Naive thymus-derived CD4-positive, alpha-beta T cell (primary cell): ENCODE measurements at regions not wholly inside any gene's neighbourhood (a gene's known extent, or its start where the extent isn't known, plus 50 kb on each side); places are given as distances from the start of the nearest gene placed in this dataset.

ENCODE experiments used
- ATAC-seq: fragments of 150-1000 bp; cut with Tn5 transposase; 2 replicates; pipeline ENCODE4 v1.10.0; 2021; ENCODE audit warnings: mild to moderate bottlenecking, moderate library complexity
- CTCF ChIA-PET: fragments of 350-600 bp; sonication (Branson Sonifier 250); formaldehyde crosslinking; loops from one replicate; lab custom pipeline; 2021; ENCODE audit warnings: antibody characterized with exemption; lab: Charles Lee
- POLR2A ChIA-PET: fragments of 350-600 bp; sonication (Branson Sonifier 250); formaldehyde crosslinking; loops from one replicate; lab custom pipeline; 2021; ENCODE audit warnings: antibody characterized with exemption, inconsistent platforms; lab: Charles Lee
- DNase-seq, 9 donors: peaks; one replicate each; pipeline versions ENCODE4 v3.0.0 to v3.0.0-alpha.2; 2020 to 2022; ENCODE audit warnings: mixed read lengths in 1 of 9
- H3K27ac ChIP-seq: one replicate; pipeline ENCODE4 v1.7.0; 2013; ENCODE audit warnings: mild to moderate bottlenecking, low read depth, low read length, moderate library complexity
- H3K27me3 ChIP-seq, 2 donors: one replicate each; pipeline ENCODE4 v1.7.0; 2013; ENCODE audit warnings: low read length in 2 of 2, mild to moderate bottlenecking in 2 of 2, moderate library complexity in 2 of 2; ENCODE audit not compliant: control insufficient read depth in 2 of 2, insufficient read depth in 2 of 2
- H3K36me3 ChIP-seq, 3 experiments: 1 replicate in 2 of 3; 2 replicates in 1 of 3; pipeline ENCODE4 v1.7.0; 2013; ENCODE audit warnings: low read length in 3 of 3, mild to moderate bottlenecking in 3 of 3, moderate library complexity in 1 of 3; ENCODE audit not compliant: insufficient read depth in 3 of 3, control insufficient read depth in 2 of 3
- H3K4me1 ChIP-seq, 2 donors: one replicate each; pipeline ENCODE4 v1.7.0; 2013; ENCODE audit warnings: low read length in 2 of 2, mild to moderate bottlenecking in 2 of 2, moderate library complexity in 1 of 2; ENCODE audit not compliant: control insufficient read depth in 2 of 2, insufficient read depth in 2 of 2
- H3K4me3 ChIP-seq: 2 replicates; pipeline ENCODE4 v1.7.0; 2013; ENCODE audit warnings: mild to moderate bottlenecking, low read length
- H3K9me3 ChIP-seq, 3 experiments: 1 replicate in 2 of 3; 2 replicates in 1 of 3; pipeline ENCODE4 v1.7.0; 2013; ENCODE audit warnings: low read length in 3 of 3; ENCODE audit not compliant: control insufficient read depth in 2 of 3
- H3K27ac Mint-ChIP-seq, 9 donors: one replicate each; pipeline ENCODE4 v1.8.0; 2020 to 2022; ENCODE audit warnings: mixed read lengths in 9 of 9, mild to moderate bottlenecking in 8 of 9, moderate library complexity in 5 of 9, inconsistent platforms in 2 of 9
- H3K27me3 Mint-ChIP-seq, 5 donors: one replicate each; pipeline ENCODE4 v1.8.0; 2021 to 2022; ENCODE audit warnings: mixed read lengths in 5 of 5, mild to moderate bottlenecking in 1 of 5
- H3K36me3 Mint-ChIP-seq, 5 donors: one replicate each; pipeline ENCODE4 v1.8.0; 2020 to 2022; ENCODE audit warnings: mixed read lengths in 5 of 5, mild to moderate bottlenecking in 3 of 5, inconsistent platforms in 1 of 5
- H3K4me1 Mint-ChIP-seq, 7 donors: one replicate each; pipeline ENCODE4 v1.8.0; 2020 to 2022; ENCODE audit warnings: mixed read lengths in 7 of 7, mild to moderate bottlenecking in 3 of 7, inconsistent platforms in 1 of 7
- H3K4me3 Mint-ChIP-seq, 10 donors: one replicate each; pipeline ENCODE4 v1.8.0; 2020 to 2022; ENCODE audit warnings: mild to moderate bottlenecking in 10 of 10, mixed read lengths in 10 of 10, moderate library complexity in 6 of 10, inconsistent platforms in 2 of 10
- H3K9me3 Mint-ChIP-seq, 11 donors: one replicate each; pipeline ENCODE4 v1.8.0; 2020 to 2022; ENCODE audit warnings: mixed read lengths in 11 of 11, mild to moderate bottlenecking in 4 of 11, inconsistent platforms in 1 of 11, moderate library complexity in 1 of 11
- intact Hi-C, 2 donors: fragments of 100-400 bp; cut with micrococcal nuclease; formaldehyde crosslinking; loops; one replicate each; pipeline ENCODE4 v1.15.1; 2023

DNA sequence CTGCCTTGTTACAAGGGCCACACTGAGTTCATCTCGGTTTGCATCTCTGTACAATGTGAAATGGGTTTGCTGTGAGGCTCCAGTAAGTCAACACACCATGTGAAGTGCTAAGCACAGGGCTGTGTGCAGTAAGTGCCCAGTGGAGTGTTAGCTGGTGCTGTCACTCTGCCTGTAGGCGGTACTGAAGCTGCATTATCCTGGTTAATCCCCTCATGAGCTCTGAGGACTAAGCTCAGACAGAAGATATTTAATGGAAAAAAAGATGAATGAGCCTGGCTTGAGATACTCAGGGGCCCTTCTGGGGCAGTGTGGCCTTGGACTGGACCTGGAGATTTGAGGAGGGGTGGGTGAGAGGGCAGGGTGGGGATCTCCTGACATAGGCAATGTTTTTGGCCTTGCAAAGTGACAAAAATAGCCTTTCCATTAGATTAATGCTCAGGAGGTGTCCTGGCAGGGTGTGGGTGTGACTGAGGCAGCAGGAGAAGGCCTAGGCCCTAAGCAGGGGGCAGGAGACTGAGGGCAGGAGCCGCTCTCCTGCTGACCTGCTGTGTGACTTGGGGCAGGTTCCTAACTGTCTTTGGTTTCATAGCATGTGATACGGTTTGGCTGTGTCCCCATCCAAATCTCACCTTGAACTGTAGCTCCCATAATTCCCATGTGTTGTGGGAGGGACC is 570.5 kb downstream of the PTPRU start:
- ATAC-seq (no peak), DNase-seq (no peak)
- Mint-ChIP-seq H3K27me3 (peaks cover 0 to 31% (median 7%) of the 10 kb centered on the region in 5 donors), H3K4me3 (no peak overlapping the region), H3K9me3 (peaks cover 0 to 4% (median 0%) of the 10 kb centered on the region in 11 donors), H3K4me1 (peaks cover 0 to 4% (median 0%) of the 10 kb centered on the region in 7 donors), H3K27ac (no peak overlapping the region), H3K36me3 (no peaks in the 10 kb centered on the region)
- ChIA-PET CTCF (no interaction called here), POLR2A (no interaction called here)
- Histone ChIP-seq H3K4me3 (no peak overlapping the region), H3K9me3 (no peaks in the 10 kb centered on the region), H3K4me1 (no peaks in the 10 kb centered on the region), H3K36me3 (no peaks in the 10 kb centered on the region), H3K27ac (no peak overlapping the region), H3K27me3 (no peaks in the 10 kb centered on the region)
- intact Hi-C loops, result no loop called here

DNA sequence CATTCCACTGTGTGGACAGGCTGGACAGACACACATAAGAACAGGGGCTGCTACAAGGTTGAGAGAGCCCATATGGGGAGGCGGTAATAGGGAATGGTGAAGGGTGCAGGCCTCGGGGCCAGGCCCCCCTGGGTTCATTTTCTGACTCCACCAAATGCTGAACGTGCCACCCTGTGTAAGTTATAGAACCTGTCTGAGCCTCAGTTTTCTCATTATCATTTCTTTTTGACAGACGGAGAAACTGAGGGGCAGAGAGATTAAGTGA is 569.5 kb downstream of the PTPRU start:
- CTCF ChIA-PET, result no interaction called here
- intact Hi-C loops, result no loop called here
- POLR2A ChIA-PET, result no interaction called here
- peaks cover 0 to 4% (median 0%) of the 10 kb centered on the region in 7 donors for H3K4me1 Mint-ChIP-seq
- Histone ChIP-seq H3K9me3 (no peaks in the 10 kb centered on the region), H3K4me3 (no peak overlapping the region), H3K36me3 (no peaks in the 10 kb centered on the region), H3K27ac (no peak overlapping the region), H3K27me3 (no peaks in the 10 kb centered on the region), H3K4me1 (no peaks in the 10 kb centered on the region)
- no peak for DNase-seq
- no peak overlapping the region for H3K27ac Mint-ChIP-seq
- no peak overlapping the region for H3K4me3 Mint-ChIP-seq
- H3K9me3 Mint-ChIP-seq, result peaks cover 0 to 4% (median 0%) of the 10 kb centered on the region in 11 donors
- no peaks in the 10 kb centered on the region for H3K36me3 Mint-ChIP-seq
- no peak for ATAC-seq
- peaks cover 0 to 29% (median 7%) of the 10 kb centered on the region in 5 donors for H3K27me3 Mint-ChIP-seq

DNA sequence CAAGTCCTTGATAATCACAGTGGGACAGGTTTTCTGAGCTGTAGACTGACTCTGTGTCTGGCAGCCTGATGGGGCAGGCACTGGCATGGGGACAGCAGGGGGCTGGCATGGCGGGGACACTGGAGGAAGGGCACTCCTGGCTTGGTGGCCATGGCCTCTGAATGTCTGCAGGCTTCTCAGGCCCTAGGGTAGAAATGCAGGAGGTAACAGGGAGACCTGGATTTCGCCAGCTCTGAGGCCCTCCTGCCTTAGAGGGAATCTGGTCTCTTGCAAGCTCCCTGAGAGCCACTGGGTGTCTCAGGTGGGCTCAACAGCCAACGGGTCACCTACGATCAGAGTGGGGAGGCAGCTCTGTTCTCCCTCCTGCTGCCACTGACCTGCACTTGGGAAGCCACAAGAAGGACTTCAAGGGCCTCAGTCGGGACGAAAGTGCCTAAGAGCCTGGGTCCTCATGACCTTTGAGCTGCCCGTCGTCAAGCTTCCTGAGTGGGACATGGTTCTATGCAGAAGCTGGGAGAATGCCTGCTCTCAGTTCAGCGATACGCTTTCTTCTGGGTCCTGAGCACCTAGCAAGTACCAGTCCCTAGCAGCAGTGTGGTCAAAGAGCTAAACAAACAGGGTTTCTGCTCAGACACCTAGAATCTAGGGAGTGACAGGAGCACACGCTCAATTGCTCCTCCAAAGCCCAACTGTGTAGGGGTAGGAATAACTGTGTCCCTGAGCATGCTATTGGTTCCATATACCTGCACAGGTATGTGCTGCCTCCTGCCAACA is 569.0 kb downstream of the PTPRU start:
- H3K4me1 Mint-ChIP-seq, result peaks cover 0 to 2% (median 0%) of the 10 kb centered on the region in 7 donors
- no peak overlapping the region for H3K4me3 Mint-ChIP-seq
- no peaks in the 10 kb centered on the region for H3K36me3 Mint-ChIP-seq
- Histone ChIP-seq H3K9me3 (no peaks in the 10 kb centered on the region), H3K27me3 (no peaks in the 10 kb centered on the region), H3K27ac (no peak overlapping the region), H3K4me1 (no peaks in the 10 kb centered on the region), H3K36me3 (no peaks in the 10 kb centered on the region), H3K4me3 (no peak overlapping the region)
- ChIA-PET POLR2A (no interaction called here), CTCF (no interaction called here)
- H3K9me3 Mint-ChIP-seq, result peaks cover 0 to 3% (median 0%) of the 10 kb centered on the region in 11 donors
- peaks cover 0 to 28% (median 7%) of the 10 kb centered on the region in 5 donors for H3K27me3 Mint-ChIP-seq
- intact Hi-C loops, result no loop called here
- ATAC-seq (no peak), DNase-seq (no peak)
- no peak overlapping the region for H3K27ac Mint-ChIP-seq

DNA sequence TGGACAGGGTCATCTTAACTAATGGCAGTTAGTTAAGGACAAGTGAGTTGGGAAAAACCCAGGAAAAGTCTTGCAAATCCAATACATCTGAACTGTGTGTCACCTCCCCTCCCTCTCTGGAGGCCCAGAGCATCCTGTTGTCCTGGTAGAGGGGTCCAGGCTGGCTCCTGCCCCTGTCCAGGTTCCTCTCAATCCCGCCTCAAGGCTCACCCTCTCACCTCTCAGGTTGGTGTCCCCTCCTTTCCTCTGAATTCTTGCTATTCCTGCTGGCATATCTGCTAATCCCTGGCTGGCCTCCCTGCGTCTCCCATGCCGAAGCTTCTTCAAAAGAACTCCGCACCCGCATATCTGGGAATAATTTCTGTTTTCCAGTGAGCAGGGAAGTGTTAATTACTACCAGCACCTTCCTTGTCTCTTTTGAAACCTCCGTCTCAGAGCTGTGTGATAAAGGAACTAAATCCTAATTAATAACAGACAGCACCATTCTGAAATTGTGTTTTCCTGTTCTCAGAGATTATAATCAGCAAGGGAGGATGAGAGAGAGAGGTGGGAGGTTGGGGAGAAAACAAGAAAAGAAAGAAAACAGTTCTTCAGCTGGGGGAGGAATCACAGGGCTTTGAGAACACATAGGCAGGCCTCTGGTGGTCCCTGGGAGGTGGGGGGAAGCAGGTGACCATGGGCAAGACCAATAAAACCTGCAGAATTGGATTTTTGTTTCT is 568.0 kb downstream of the PTPRU start:
- Histone ChIP-seq H3K4me3 (no peak overlapping the region), H3K4me1 (no peaks in the 10 kb centered on the region), H3K27me3 (no peaks in the 10 kb centered on the region), H3K9me3 (no peaks in the 10 kb centered on the region), H3K36me3 (no peaks in the 10 kb centered on the region), H3K27ac (no peak overlapping the region)
- H3K36me3 Mint-ChIP-seq, result no peaks in the 10 kb centered on the region
- CTCF ChIA-PET, result no interaction called here
- DNase-seq, result no peak
- no peak overlapping the region for H3K4me3 Mint-ChIP-seq
- H3K4me1 Mint-ChIP-seq, result no peaks in the 10 kb centered on the region
- POLR2A ChIA-PET, result no interaction called here
- H3K9me3 Mint-ChIP-seq, result peaks cover 0 to 3% (median 0%) of the 10 kb centered on the region in 11 donors
- ATAC-seq, result no peak
- peaks cover 0 to 23% (median 7%) of the 10 kb centered on the region in 5 donors for H3K27me3 Mint-ChIP-seq
- no peak overlapping the region for H3K27ac Mint-ChIP-seq
- intact Hi-C loops, result no loop called here

DNA sequence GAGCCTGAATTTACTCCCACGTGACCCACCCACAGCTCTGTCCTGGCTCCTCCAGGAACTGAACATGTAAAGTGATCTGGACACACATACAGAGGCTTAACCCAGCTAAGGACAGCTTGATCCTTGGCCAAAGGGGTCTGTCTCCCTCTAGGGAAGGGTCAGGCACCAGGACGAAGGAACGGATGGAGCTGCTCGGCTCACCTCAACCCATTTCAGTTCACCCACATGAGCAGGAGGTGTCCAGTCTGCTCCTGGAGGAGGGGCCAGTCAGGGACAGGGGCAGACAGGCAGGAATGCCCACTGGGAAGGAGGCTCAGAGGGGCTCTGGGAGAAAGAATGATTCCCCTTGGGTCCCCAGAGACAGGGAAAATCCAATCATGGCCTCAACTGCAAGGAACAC is 567.2 kb downstream of the PTPRU start:
- no peak for ATAC-seq
- DNase-seq, result no peak
- Histone ChIP-seq H3K27ac (no peak overlapping the region), H3K4me3 (no peak overlapping the region), H3K4me1 (no peaks in the 10 kb centered on the region), H3K27me3 (no peaks in the 10 kb centered on the region), H3K9me3 (no peaks in the 10 kb centered on the region), H3K36me3 (no peaks in the 10 kb centered on the region)
- ChIA-PET POLR2A (no interaction called here), CTCF (no interaction called here)
- Mint-ChIP-seq H3K9me3 (peaks cover 0 to 3% (median 0%) of the 10 kb centered on the region in 11 donors), H3K4me1 (no peaks in the 10 kb centered on the region), H3K27ac (no peak overlapping the region), H3K27me3 (peaks cover 0 to 17% (median 5%) of the 10 kb centered on the region in 5 donors), H3K36me3 (no peaks in the 10 kb centered on the region), H3K4me3 (no peak overlapping the region)
- intact Hi-C loops, result no loop called here

DNA sequence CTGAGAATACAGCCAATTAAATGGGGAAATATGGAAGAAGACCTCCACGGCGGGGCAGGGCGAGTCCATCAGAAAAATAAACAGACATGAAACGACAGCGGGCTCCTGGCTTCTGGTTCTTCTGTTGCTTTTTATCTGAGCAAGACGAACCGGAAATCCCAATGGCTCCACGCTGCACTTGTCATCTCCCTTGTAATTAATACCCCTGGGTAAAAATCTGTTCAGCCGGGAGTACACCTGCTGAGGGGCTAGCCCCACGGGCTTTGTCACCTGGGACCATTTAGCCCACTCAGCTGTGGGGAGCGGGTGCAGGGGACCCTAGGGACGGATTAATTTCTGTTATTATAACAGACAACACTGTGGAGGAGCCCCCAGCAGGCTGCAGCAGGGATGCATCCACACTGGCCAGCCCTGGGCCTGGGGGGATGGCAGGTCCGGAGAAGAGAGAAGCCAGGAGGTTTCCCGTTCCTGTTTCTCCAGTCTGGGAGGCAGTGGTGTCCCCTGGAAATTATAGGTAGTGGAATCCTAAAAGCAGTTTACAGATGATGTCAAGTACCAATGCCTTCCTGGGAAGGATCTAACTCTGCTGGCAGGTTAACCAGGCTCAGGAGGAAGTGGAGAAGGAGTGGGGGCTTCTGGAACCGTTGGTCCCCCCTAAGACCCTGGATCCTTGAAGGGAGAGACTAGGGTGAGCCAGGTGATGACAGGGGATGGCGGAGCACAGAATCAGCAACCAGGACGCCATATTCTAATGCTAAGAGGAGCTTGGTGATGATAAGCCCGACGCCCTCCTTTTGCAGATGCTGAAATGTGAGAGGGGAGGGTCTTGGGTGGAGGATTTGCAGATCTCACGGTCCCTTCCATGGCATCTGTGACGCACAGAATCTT is 566.1 kb downstream of the PTPRU start:
- POLR2A ChIA-PET, result no interaction called here
- no peak overlapping the region for H3K4me3 Mint-ChIP-seq
- H3K27me3 Mint-ChIP-seq, result peaks cover 0 to 17% (median 5%) of the 10 kb centered on the region in 5 donors
- intact Hi-C loops, result no loop called here
- Histone ChIP-seq H3K36me3 (no peaks in the 10 kb centered on the region), H3K4me1 (no peaks in the 10 kb centered on the region), H3K4me3 (no peak overlapping the region), H3K9me3 (no peaks in the 10 kb centered on the region), H3K27me3 (no peaks in the 10 kb centered on the region), H3K27ac (no peak overlapping the region)
- no peaks in the 10 kb centered on the region for H3K4me1 Mint-ChIP-seq
- H3K27ac Mint-ChIP-seq, result no peak overlapping the region
- CTCF ChIA-PET, result no interaction called here
- no peaks in the 10 kb centered on the region for H3K36me3 Mint-ChIP-seq
- no peak for ATAC-seq
- no peak for DNase-seq
- H3K9me3 Mint-ChIP-seq, result peaks cover 0 to 3% (median 0%) of the 10 kb centered on the region in 11 donors
